Stimulated activated CD4-positive, alpha-beta T cell treated with anti-CD3 and anti-CD28 coated beads, Interleukin-2, amount 100 ng/mL, for 24 hours (primary cell): ENCODE measurements at regions not wholly inside any gene's neighbourhood (a gene's known extent, or its start where the extent isn't known, plus 50 kb on each side); places are given as distances from the start of the nearest gene placed in this dataset.

Experiments used
- DNase-seq, 2 donors: peaks; one replicate each; pipeline ENCODE4 v3.0.0-alpha.2; 2020

GRCh38 chr9:134276453-134277245 lies 49.6 kb upstream of the RXRA start:
- DNase-seq = no peak
